HG03025 (cell line): ENCODE measurements at regions not wholly inside any gene's neighbourhood (a gene's known extent, or its start where the extent isn't known, plus 50 kb on each side); places are given as distances from the start of the nearest gene placed in this dataset.
"Not testable (repeated sequence)": the region's sequence is repeated elsewhere in the genome, so short reads cannot be mapped to it uniquely, and the experiment has no call there.

ENCODE experiments used
- ATAC-seq: cut with Tn5 transposase; IDR thresholded peaks from one replicate; pipeline ENCODE4 v1.9.1; 2021; ENCODE audit warnings: mild to moderate bottlenecking, moderate library complexity; ENCODE audit not compliant: unreplicated experiment, low FRiP score

- not testable (repeated sequence) for ATAC-seq
Measured at GRCh38 chr1:245102149-245102548, 52.6 kb upstream of the KIF26B start.

- no peak for ATAC-seq
Measured at GRCh38 chr1:245099401-245099800, 55.4 kb upstream of the KIF26B start.

GRCh38 chr1:245098924-245099323 lies 55.9 kb upstream of the KIF26B start:
- no peak for ATAC-seq

DNA sequence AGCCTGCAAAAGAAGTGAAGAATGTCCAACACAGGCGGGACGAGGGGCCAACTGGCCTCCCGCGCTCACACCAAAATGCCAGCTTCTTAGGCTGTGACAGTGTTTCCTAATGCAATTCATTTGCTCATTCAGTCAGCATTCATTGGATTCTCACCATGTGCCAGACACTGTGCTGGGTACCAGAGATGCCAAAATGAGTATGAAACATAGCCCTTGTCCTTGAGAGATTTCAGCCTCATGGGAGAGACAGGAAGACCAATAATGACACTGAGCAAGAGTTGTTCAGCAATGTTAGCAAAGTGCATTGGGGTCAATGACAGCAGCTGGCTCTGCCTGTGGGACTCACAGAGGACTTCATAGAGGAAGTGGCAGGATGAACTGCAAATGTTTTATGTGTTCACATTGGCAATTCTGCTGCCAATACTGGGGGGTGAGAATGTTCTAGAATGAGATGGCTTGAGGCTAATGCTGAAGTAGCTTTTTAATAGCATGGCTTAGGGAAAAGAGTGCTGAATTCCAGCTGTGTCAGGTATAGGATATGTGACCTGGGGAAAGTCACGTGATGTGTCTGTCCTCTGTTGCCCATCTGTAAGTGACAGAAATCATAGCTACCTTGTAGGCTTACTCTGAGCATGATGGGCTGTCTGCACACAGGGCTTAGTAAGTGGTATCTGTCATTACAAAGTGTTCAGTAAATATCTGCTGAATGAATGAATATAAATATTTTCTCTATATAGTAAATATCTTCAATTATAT lies 58.3 kb upstream of the KIF26B start:
- ATAC-seq = no peak

- no peak for ATAC-seq
Measured at GRCh38 chr1:245095903-245096302, 58.9 kb upstream of the KIF26B start.

GRCh38 chr1:245094954-245095353 lies 59.8 kb upstream of the KIF26B start:
- ATAC-seq = no peak

- ATAC-seq = no peak
Measured at GRCh38 chr1:245094092-245094491, 60.7 kb upstream of the KIF26B start.

GRCh38 chr1:245092638-245092976 lies 62.2 kb upstream of the KIF26B start:
- no peak for ATAC-seq

- no peak for ATAC-seq
Measured at GRCh38 chr1:245091818-245092637, 62.8 kb upstream of the KIF26B start.

GRCh38 chr1:245091171-245091621 lies 63.6 kb upstream of the KIF26B start:
- ATAC-seq = no peak

DNA sequence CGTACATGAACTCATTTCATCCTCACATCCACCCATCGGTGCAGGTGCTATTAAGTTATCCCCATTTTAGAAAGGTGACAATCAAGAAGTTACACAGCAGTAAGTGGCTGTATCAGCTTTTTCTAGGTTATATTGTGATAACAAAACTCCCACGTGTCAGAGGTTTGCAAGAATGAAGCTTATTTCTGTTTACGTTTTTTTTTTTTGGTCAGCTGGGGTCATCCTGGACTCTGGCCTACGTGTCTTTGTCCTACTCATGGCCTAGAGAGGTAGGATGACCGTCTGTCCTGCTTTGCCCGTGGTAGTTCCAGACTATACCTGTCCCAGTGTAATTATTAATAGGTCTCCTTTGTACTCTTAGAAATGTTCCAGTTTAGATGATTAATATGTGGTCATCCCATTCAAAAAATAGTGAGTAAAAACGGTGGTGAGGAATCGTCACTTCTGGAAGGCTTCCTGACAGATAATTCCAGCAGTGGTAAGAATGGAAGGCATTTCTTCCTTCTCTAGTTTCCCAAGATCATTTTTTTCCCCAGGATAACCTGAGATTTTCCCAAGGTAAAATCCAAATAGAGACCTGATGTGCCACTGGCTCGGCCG lies 64.2 kb upstream of the KIF26B start:
- no peak for ATAC-seq

DNA sequence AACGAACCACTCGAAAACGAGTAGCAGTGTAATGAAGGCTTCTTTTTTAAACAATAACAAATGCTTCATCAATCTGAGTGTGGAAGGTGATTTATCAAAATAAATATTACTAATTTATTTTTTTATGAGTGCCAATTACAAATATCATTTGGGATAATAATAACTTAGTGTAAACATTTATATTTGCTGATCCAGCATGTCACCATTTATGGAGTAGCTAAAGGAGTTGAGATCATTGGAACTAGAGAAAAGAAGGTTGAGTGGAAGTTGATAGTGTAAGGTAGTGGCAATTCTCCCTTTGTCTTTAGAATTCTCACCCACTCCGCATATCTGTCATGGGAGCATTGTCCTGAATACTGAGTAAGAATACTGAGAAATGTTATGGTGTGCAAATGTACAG lies 67.1 kb upstream of the KIF26B start:
- ATAC-seq = no peak

DNA sequence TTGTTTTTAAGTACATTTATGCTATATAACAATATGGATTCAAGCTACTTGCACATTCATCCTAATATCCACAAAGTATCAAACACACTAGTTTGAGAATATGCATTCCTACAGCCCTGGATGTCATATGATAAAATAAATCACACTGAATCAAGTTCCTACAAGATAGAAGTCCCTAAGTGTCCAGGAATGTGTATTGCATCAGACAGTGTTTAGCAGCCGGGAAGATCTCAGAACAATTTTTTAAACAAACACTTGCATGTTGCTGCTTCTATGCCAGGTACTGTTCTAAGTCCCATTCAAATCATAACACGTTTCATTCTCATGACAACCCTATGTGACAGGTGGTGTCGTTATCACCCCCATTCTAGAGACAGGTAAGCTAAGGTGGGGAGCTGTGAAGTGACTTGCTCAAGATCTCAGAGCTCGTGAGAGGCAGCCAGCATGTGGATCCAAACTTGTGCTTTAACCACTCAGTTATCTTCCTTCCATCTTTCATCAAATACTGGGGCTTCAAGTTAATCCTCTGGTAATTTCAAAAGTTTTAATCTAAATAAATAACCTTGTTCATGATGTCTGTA lies 68.3 kb upstream of the KIF26B start:
- ATAC-seq = no peak

DNA sequence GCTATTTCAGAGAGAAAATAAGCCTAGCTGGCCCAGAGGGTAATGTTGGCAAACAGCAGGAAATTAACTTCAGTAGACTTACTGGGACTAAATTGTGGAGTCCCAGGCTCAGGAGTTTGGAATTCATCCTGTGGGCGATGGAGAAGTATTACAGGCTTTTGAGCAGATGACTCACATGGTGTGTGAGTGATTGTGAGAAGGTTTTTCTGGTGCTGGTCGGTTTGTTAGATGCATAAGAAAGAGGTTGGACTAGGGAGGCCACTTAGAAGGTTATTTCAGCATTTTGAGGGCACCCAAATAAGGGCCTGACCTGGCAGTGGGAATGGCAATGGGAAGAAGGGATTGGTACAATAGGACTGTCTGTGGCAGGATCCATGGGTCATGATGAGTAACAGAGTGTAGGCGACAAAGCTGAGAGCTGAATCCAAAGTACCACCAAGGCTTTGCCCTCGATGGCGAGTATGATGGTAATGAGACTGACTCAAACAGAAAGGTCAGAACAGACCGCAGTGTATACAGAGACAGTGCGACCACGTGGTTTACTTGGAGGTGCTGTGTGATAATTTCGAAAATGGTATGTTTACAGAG lies 69.2 kb upstream of the KIF26B start:
- ATAC-seq = no peak

- ATAC-seq = no peak
Measured at GRCh38 chr1:245084551-245084950, 70.2 kb upstream of the KIF26B start.

GRCh38 chr1:245079021-245079609 lies 75.7 kb upstream of the KIF26B start:
- ATAC-seq = no peak

DNA sequence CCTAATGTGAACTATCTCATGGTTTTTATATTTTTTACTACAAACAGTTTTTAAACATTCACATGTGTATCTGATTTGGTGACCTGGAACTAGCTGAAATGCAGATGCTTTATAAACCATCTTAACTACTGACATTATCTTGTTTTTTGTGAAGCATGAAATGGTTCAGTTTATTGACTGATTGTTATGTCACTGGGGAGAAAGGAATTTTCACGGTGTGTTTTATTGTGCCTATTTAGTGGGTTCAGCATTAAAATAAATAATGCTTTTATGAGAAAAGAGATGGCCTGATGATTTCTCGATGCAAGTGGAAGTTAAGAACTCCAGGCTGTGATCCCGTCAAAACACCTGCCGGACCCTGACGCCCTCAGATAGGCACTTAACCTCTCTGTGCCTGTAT lies 79.9 kb upstream of the KIF26B start:
- no peak for ATAC-seq

- no peak for ATAC-seq
Measured at GRCh38 chr1:245074232-245074747, 80.5 kb upstream of the KIF26B start.

GRCh38 chr1:245070836-245071615 lies 83.8 kb upstream of the KIF26B start:
- no peak for ATAC-seq
